ENCODE measurements at regions not wholly inside any gene's neighbourhood (a gene's known extent, or its start where the extent isn't known, plus 50 kb on each side); places are given as distances from the start of the nearest gene placed in this dataset.
"Not testable (repeated sequence)": the region's sequence is repeated elsewhere in the genome, so short reads cannot be mapped to it uniquely, and the experiment has no call there.

GRCh38 chr6:120274547-120274946 is 925.0 kb upstream of the MAN1A1 start:
- Histone ChIP-seq H3K9me3 (ENCODE audit: control insufficient read depth, insufficient read depth, low read depth, low read length) (no peaks in the 10 kb centered on the region), H3K36me3 (ENCODE audit: control insufficient read depth in 2 of 2, insufficient read depth in 1 of 2, low read length in 2 of 2) (no peaks in the 10 kb centered on the region), H3K4me3 (ENCODE audit: low read depth, low read length) (no peak overlapping the region), H3K27ac (ENCODE audit: extremely low read depth, low read depth, low read length) (no peak overlapping the region), H3K4me1 (ENCODE audit: control insufficient read depth, insufficient read depth, low read length) (no peaks in the 10 kb centered on the region)
- ChIA-PET POLR2A (no interaction called here), CTCF (no interaction called here)
- TF ChIP-seq SCRT1 (tag by site-specific recombination; IDR thresholded peaks at IDR 0.05; ENCODE audit: borderline replicate concordance) (no peak), ZNF274 (IDR thresholded peaks at IDR 0.05; ENCODE audit: low read length) (no peak), ZNF274 (tag by site-specific recombination; IDR thresholded peaks at IDR 0.05; ENCODE audit: borderline replicate concordance) (no peak), ZNF785 (tag by site-specific recombination; IDR thresholded peaks at IDR 0.05) (no peak), ZNF513 (tag by site-specific recombination; IDR thresholded peaks at IDR 0.05) (no peak), ZNF645 (tag by site-specific recombination; IDR thresholded peaks at IDR 0.05) (no peak), ZNF140 (tag by site-specific recombination; IDR thresholded peaks at IDR 0.05) (no peak)

- Histone ChIP-seq H3K27ac (ENCODE audit: extremely low read depth, low read depth, low read length) (no peak overlapping the region), H3K4me3 (ENCODE audit: low read depth, low read length) (no peak overlapping the region), H3K4me1 (ENCODE audit: control insufficient read depth, insufficient read depth, low read length) (no peaks in the 10 kb centered on the region), H3K36me3 (ENCODE audit: control insufficient read depth in 2 of 2, insufficient read depth in 1 of 2, low read length in 2 of 2) (no peaks in the 10 kb centered on the region), H3K9me3 (ENCODE audit: control insufficient read depth, insufficient read depth, low read depth, low read length) (no peaks in the 10 kb centered on the region)
- CTCF ChIA-PET, result no interaction called here
- TF ChIP-seq HOXD13 (CRISPR knock-in tag; IDR thresholded peaks at IDR 0.05; ENCODE audit: borderline replicate concordance), result no peak
- no peak for TF ChIP-seq ELK4 (IDR thresholded peaks at IDR 0.05; ENCODE audit: borderline replicate concordance, low read depth, low read length)
- no peak for TF ChIP-seq INSM2 (tag by site-specific recombination; IDR thresholded peaks at IDR 0.05)
- TF ChIP-seq ZNF391 (tag by site-specific recombination; IDR thresholded peaks at IDR 0.05; ENCODE audit: borderline replicate concordance, low read depth), result no peak
- no peak for TF ChIP-seq ZNF791 (tag by site-specific recombination; IDR thresholded peaks at IDR 0.05)
- POLR2A ChIA-PET, result no interaction called here
These were observed 923.9 kb upstream of the MAN1A1 start for GRCh38 chr6:120273411-120273810.

GRCh38 chr6:120272038-120272437 is 922.5 kb upstream of the MAN1A1 start:
- no peaks in the 10 kb centered on the region for H3K36me3 ChIP-seq (ENCODE audit: control insufficient read depth in 2 of 2, insufficient read depth in 1 of 2, low read length in 2 of 2)
- H3K4me3 ChIP-seq (ENCODE audit: low read depth, low read length), result no peak overlapping the region
- H3K4me1 ChIP-seq (ENCODE audit: control insufficient read depth, insufficient read depth, low read length), result no peaks in the 10 kb centered on the region
- no peak overlapping the region for H3K27ac ChIP-seq (ENCODE audit: extremely low read depth, low read depth, low read length)
- no peaks in the 10 kb centered on the region for H3K9me3 ChIP-seq (ENCODE audit: control insufficient read depth, insufficient read depth, low read depth, low read length)
- POLR2A ChIA-PET, result no interaction called here
- CTCF ChIA-PET, result no interaction called here
- TF ChIP-seq FEZF1 (tag by site-specific recombination; IDR thresholded peaks at IDR 0.05) (no peak), ZNF10 (tag by site-specific recombination; IDR thresholded peaks at IDR 0.05) (no peak), ZNF23 (tag by site-specific recombination; IDR thresholded peaks at IDR 0.05; ENCODE audit: borderline replicate concordance) (no peak)

GRCh38 chr6:120268256-120268655 is 918.7 kb upstream of the MAN1A1 start:
- H3K4me1 ChIP-seq (ENCODE audit: control insufficient read depth, insufficient read depth, low read length); H3K4me3 ChIP-seq (ENCODE audit: low read depth, low read length); H3K36me3 ChIP-seq (ENCODE audit: control insufficient read depth in 2 of 2, insufficient read depth in 1 of 2, low read length in 2 of 2); H3K9me3 ChIP-seq (ENCODE audit: control insufficient read depth, insufficient read depth, low read depth, low read length); H3K27ac ChIP-seq (ENCODE audit: extremely low read depth, low read depth, low read length); CTCF ChIA-PET; POLR2A ChIA-PET: not testable (repeated sequence)

Data from HEK293 (cell line).